IMR-90 (cell line): ENCODE measurements at regions not wholly inside any gene's neighbourhood (a gene's known extent, or its start where the extent isn't known, plus 50 kb on each side); places are given as distances from the start of the nearest gene placed in this dataset.

Experiments
- ATAC-seq: fragments of 200-7000 bp; cut with Tn5 transposase; 2 replicates; pipeline ENCODE4 v1.9.1; 2020; ENCODE audit warnings: low read depth, mild to moderate bottlenecking, moderate library complexity
- BruUV-seq: library from RNA; stranded (reverse); fragments of 400-500 nt; replicated peaks from 2 replicates; lab custom pipeline; 2021; lab: Mats Ljungman, UMichigan
- CTCF ChIA-PET: fragments of 300-600 bp; formaldehyde crosslinking; extraction: SDS; loops from one replicate; lab custom pipeline; 2021; ENCODE audit warnings: antibody characterized with exemption; lab: Yijun Ruan, JAX
- POLR2A ChIA-PET: fragments of 300-600 bp; sonication (Branson Sonifier 250); formaldehyde crosslinking; loops from one replicate; lab custom pipeline; 2022; ENCODE audit warnings: antibody characterized with exemption; ENCODE audit not compliant: unreplicated experiment; lab: Charles Lee
- DNase-seq: peaks from one replicate; pipeline ENCODE4 v3.0.0; 2013
- H2AFZ ChIP-seq: replicated peaks from 2 replicates; pipeline ENCODE3; 2013; ENCODE audit warnings: low read length, mild to moderate bottlenecking; ENCODE audit not compliant: poor library complexity
- H2AK5ac ChIP-seq: 2 replicates; pipeline ENCODE4 v1.6.1; 2013; ENCODE audit warnings: low read depth, low read length, inconsistent platforms
- H2AK9ac ChIP-seq: replicated peaks from 2 replicates; pipeline ENCODE3; 2013; ENCODE audit warnings: mild to moderate bottlenecking, low read depth, low read length, moderate library complexity; ENCODE audit not compliant: poor library complexity
- H2BK120ac ChIP-seq: 2 replicates; pipeline ENCODE4 v1.6.1; 2013; ENCODE audit warnings: low read depth, low read length, inconsistent platforms
- H2BK15ac ChIP-seq: 3 replicates; pipeline ENCODE4 v1.6.1; 2013; ENCODE audit warnings: low read depth, low read length, inconsistent platforms
- H2BK20ac ChIP-seq: 2 replicates; pipeline ENCODE4 v1.6.1; 2013; ENCODE audit warnings: low read depth, mild to moderate bottlenecking, inconsistent platforms, low read length, moderate library complexity
- H2BK5ac ChIP-seq: 2 replicates; pipeline ENCODE4 v1.6.1; 2013; ENCODE audit warnings: mild to moderate bottlenecking, low read depth, low read length, inconsistent platforms; ENCODE audit not compliant: poor library complexity, severe bottlenecking
- H3K14ac ChIP-seq: replicated peaks from 2 replicates; pipeline ENCODE4 v1.6.1; 2013; ENCODE audit warnings: low read depth, low read length, inconsistent platforms
- H3K18ac ChIP-seq: 2 replicates; pipeline ENCODE4 v1.6.1; 2013; ENCODE audit warnings: low read depth, low read length, control low read depth
- H3K23ac ChIP-seq: 2 replicates; pipeline ENCODE4 v1.6.1; 2013; ENCODE audit warnings: low read depth, low read length, inconsistent platforms
- H3K27ac ChIP-seq: 2 replicates; pipeline ENCODE4 v1.5.1; 2013; ENCODE audit warnings: mild to moderate bottlenecking, control low read depth, low read length; ENCODE audit not compliant: insufficient read depth
- H3K27me3 ChIP-seq: 2 replicates; pipeline ENCODE4 v1.6.1; 2013; ENCODE audit warnings: low read length; ENCODE audit not compliant: control insufficient read depth, insufficient read depth
- H3K36me3 ChIP-seq: 2 replicates; pipeline ENCODE4 v1.6.1; 2013; ENCODE audit warnings: low read length, mixed read lengths; ENCODE audit not compliant: control insufficient read depth, insufficient read depth
- H3K4ac ChIP-seq: 2 replicates; pipeline ENCODE4 v1.6.1; 2013; ENCODE audit warnings: low read depth, low read length, inconsistent platforms
- H3K4me1 ChIP-seq: 2 replicates; pipeline ENCODE4 v1.6.1; 2013; ENCODE audit warnings: low read length, mixed read lengths; ENCODE audit not compliant: control insufficient read depth, insufficient read depth
- H3K4me2 ChIP-seq: 2 replicates; pipeline ENCODE4 v1.6.1; 2013; ENCODE audit warnings: low read depth, mild to moderate bottlenecking, control low read depth, low read length, moderate library complexity
- H3K4me3 ChIP-seq: 2 replicates; pipeline ENCODE4 v1.5.1; 2013; ENCODE audit warnings: low read depth, mild to moderate bottlenecking, control low read depth, low read length, moderate library complexity; ENCODE audit not compliant: insufficient read depth
- H3K56ac ChIP-seq: 2 replicates; pipeline ENCODE4 v1.6.1; 2013; ENCODE audit warnings: low read length, inconsistent platforms; ENCODE audit not compliant: insufficient read depth; ENCODE audit errors: extremely low read depth
- H3K79me1 ChIP-seq, 2 experiments: 2 replicates each; pipeline ENCODE4 v1.6.1; 2013; ENCODE audit warnings: low read length in 2 of 2, inconsistent platforms in 1 of 2, low read depth in 1 of 2
- H3K9ac ChIP-seq: 2 replicates; pipeline ENCODE4 v1.6.1; 2013; ENCODE audit warnings: low read depth, low read length, control low read depth
- H3K9me1 ChIP-seq: 2 replicates; pipeline ENCODE4 v1.6.1; 2013; ENCODE audit warnings: low read length, inconsistent platforms; ENCODE audit not compliant: insufficient read depth
- H3K9me3 ChIP-seq: 2 replicates; pipeline ENCODE4 v1.6.1; 2013; ENCODE audit warnings: low read length; ENCODE audit not compliant: control insufficient read depth, insufficient read depth
- H4K20me1 ChIP-seq: 2 replicates; pipeline ENCODE4 v1.6.1; 2013; ENCODE audit warnings: low read length, inconsistent platforms; ENCODE audit not compliant: insufficient read depth
- H4K5ac ChIP-seq: 2 replicates; pipeline ENCODE4 v1.6.1; 2013; ENCODE audit warnings: mild to moderate bottlenecking, low read depth, low read length, control low read depth
- H4K8ac ChIP-seq, 2 experiments: 2 replicates each; pipeline ENCODE4 v1.6.1; 2013; ENCODE audit warnings: low read depth in 2 of 2, low read length in 2 of 2, control low read depth in 1 of 2, inconsistent platforms in 1 of 2
- H4K91ac ChIP-seq: 2 replicates; pipeline ENCODE4 v1.6.1; 2013; ENCODE audit warnings: low read depth, low read length, inconsistent platforms; ENCODE audit not compliant: insufficient read depth
- NFE2L2 ChIP-seq: fragments of 150-350 bp; IDR thresholded peaks from 2 replicates; pipeline ENCODE4 v1.6.1; 2016; ENCODE audit warnings: low read depth, mild to moderate bottlenecking, low read length
- RAD21 ChIP-seq: IDR thresholded peaks from 2 replicates; pipeline ENCODE4 v1.6.1; 2012; ENCODE audit warnings: low read length, improper control_type of control experiment
- WGBS, 2 experiments: methylation state at CpG; one replicate each; pipeline versions ENCODE4 v1.1.5 to v1.1.7; 2013; ENCODE audit warnings: missing lambda C conversion rate in 2 of 2; ENCODE audit not compliant: insufficient read length in 1 of 2; ENCODE audit errors: extremely low coverage in 2 of 2; 5-methylcytosine and 5-hydroxymethylcytosine counted together
- dilution Hi-C: fragments of 300-500 bp; cut with HindIII; formaldehyde crosslinking; loops from one replicate; pipeline ENCODE4 v1.14.3; 2018; ENCODE audit warnings: low sequenced_read_pairs; ENCODE audit not compliant: unreplicated experiment
- in situ Hi-C: fragments of 300-500 bp; cut with MboI; formaldehyde crosslinking; loops from 3 replicates; pipeline ENCODE4 v1.14.3; 2019; ENCODE audit warnings: low sequenced_read_pairs, inconsistent platforms, mixed read lengths
- intact Hi-C: fragments of 100-400 bp; cut with micrococcal nuclease; formaldehyde crosslinking; loops from 2 replicates; pipeline ENCODE4 v1.10.0; 2022
- TF ChIP-seq, protein P1 (sequence below): conservative IDR thresholded peaks from 2 replicates; pipeline ENCODE4 v1.5.1; 2012; ENCODE audit warnings: mild to moderate bottlenecking, low read depth, low read length, improper control_type of control experiment

GRCh38 chr6:104159045-104159618 lies 700.6 kb downstream of the HACE1 start:
- no TSS peak for BruUV-seq
- in situ Hi-C loops = no loop called here

More at GRCh38 chr6:104159045-104159618, 700.6 kb downstream of the HACE1 start:
- no peaks in the 10 kb centered on the region for H3K9me1 ChIP-seq
- no peaks in the 10 kb centered on the region for H3K36me3 ChIP-seq
- H4K5ac ChIP-seq = no peak overlapping the region
- no peak overlapping the region for H4K91ac ChIP-seq
- intact Hi-C loops (no loop called here), dilution Hi-C loops (no loop called here)
- no peak overlapping the region for H3K27ac ChIP-seq
- no peak overlapping the region for H3K56ac ChIP-seq
- no peak overlapping the region for H2AFZ ChIP-seq
- H2BK120ac ChIP-seq = no peak overlapping the region
- no peak overlapping the region for H3K4me2 ChIP-seq
- no peak overlapping the region for H2AK5ac ChIP-seq
- CTCF ChIA-PET = no interaction called here
- no peak overlapping the region for H2BK5ac ChIP-seq
- no peak overlapping the region for H3K4me3 ChIP-seq
- H3K9ac ChIP-seq = no peak overlapping the region
- H3K27me3 ChIP-seq = no peaks in the 10 kb centered on the region
- no peak overlapping the region for H3K18ac ChIP-seq
- H3K14ac ChIP-seq = no peak overlapping the region
- no peak overlapping the region for H3K23ac ChIP-seq
- WGBS, 2 experiments = no CpG with 5 or more reads among the region's 2 CpGs
- no peak overlapping the region for H3K4ac ChIP-seq
- H2AK9ac ChIP-seq = no peak overlapping the region
- DNase-seq (no peak), ATAC-seq (no peak)
- POLR2A ChIA-PET = no interaction called here
- H2BK20ac ChIP-seq = no peak overlapping the region
- H4K8ac ChIP-seq = no peak overlapping the region
- H2BK15ac ChIP-seq = no peak overlapping the region
- TF ChIP-seq NFE2L2 (no peak), RAD21 (no peak)
- TF ChIP-seq, protein P1, sequence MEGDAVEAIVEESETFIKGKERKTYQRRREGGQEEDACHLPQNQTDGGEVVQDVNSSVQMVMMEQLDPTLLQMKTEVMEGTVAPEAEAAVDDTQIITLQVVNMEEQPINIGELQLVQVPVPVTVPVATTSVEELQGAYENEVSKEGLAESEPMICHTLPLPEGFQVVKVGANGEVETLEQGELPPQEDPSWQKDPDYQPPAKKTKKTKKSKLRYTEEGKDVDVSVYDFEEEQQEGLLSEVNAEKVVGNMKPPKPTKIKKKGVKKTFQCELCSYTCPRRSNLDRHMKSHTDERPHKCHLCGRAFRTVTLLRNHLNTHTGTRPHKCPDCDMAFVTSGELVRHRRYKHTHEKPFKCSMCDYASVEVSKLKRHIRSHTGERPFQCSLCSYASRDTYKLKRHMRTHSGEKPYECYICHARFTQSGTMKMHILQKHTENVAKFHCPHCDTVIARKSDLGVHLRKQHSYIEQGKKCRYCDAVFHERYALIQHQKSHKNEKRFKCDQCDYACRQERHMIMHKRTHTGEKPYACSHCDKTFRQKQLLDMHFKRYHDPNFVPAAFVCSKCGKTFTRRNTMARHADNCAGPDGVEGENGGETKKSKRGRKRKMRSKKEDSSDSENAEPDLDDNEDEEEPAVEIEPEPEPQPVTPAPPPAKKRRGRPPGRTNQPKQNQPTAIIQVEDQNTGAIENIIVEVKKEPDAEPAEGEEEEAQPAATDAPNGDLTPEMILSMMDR = no peak
- peaks cover 16% of the 10 kb centered on the region for H3K9me3 ChIP-seq
- H3K4me1 ChIP-seq = no peaks in the 10 kb centered on the region
- no peaks in the 10 kb centered on the region for H4K20me1 ChIP-seq
- no peaks in the 10 kb centered on the region for H3K79me1 ChIP-seq
